SK-N-SH (cell line): ENCODE measurements at regions not wholly inside any gene's neighbourhood (a gene's known extent, or its start where the extent isn't known, plus 50 kb on each side); places are given as distances from the start of the nearest gene placed in this dataset.

Source experiments
- CTCF ChIA-PET: fragments of 300-600, 350-600 bp; formaldehyde crosslinking; extraction: SDS; loops from one replicate; lab custom pipeline; 2021; lab: Yijun Ruan, JAX
- POLR2A ChIA-PET: fragments of 350-600 bp; sonication (Branson Sonifier 250); formaldehyde crosslinking; extraction: SDS; loops from one replicate; lab custom pipeline; 2020; ENCODE audit warnings: antibody characterized with exemption, inconsistent platforms; lab: Yijun Ruan, JAX
- DNase-seq: peaks from one replicate; pipeline ENCODE4 v3.0.0; 2012
- H2AFZ ChIP-seq: fragments of 200-600 bp; sonication (generic); 2 replicates; pipeline ENCODE4 v1.8.1; 2016; ENCODE audit warnings: antibody characterized with exemption, mild to moderate bottlenecking, low read depth
- H3F3A ChIP-seq: fragments of 200-600 bp; sonication (generic); replicated peaks from 2 replicates; pipeline ENCODE3; 2016; ENCODE audit warnings: antibody characterized with exemption, mild to moderate bottlenecking; ENCODE audit not compliant: insufficient read depth
- H3K27ac ChIP-seq, 2 experiments: fragments of 200-500 bp in 1 of 2; fragments of 200-600 bp in 1 of 2; sonication (Bioruptor generic) in 1 of 2; sonication (generic), shearing (Covaris generic) in 1 of 2; 2 replicates each; pipeline versions ENCODE4 v1.5.1 to v1.6.1; 2014 to 2016; ENCODE audit warnings: low read depth in 2 of 2, inconsistent platforms in 1 of 2, low read length in 1 of 2, mild to moderate bottlenecking in 1 of 2, mixed read lengths in 1 of 2
- H3K27me3 ChIP-seq: fragments of 200-600 bp; sonication (generic), shearing (Covaris generic); 2 replicates; pipeline ENCODE4 v1.6.1; 2016; ENCODE audit warnings: mixed run types; ENCODE audit not compliant: insufficient read depth
- H3K36me3 ChIP-seq, 2 experiments: fragments of 200-500 bp in 1 of 2; fragments of 200-600 bp in 1 of 2; sonication (Bioruptor generic) in 1 of 2; sonication (generic) in 1 of 2; replicated peaks in 1 of 2; 2 replicates each; pipeline versions ENCODE3 to v1.5.1; 2014 to 2016; ENCODE audit warnings: low read length in 1 of 2, mild to moderate bottlenecking in 1 of 2; ENCODE audit not compliant: insufficient read depth in 2 of 2, control insufficient read depth in 1 of 2
- H3K4me1 ChIP-seq, 2 experiments: fragments of 200-500 bp in 1 of 2; fragments of 200-600 bp in 1 of 2; sonication (Bioruptor generic) in 1 of 2; sonication (generic), shearing (Covaris generic) in 1 of 2; 2 replicates each; pipeline versions ENCODE4 v1.5.1 to v1.6.1; 2014 to 2016; ENCODE audit warnings: low read depth in 1 of 2, low read length in 1 of 2, mixed run types in 1 of 2; ENCODE audit not compliant: insufficient read depth in 2 of 2, control insufficient read depth in 1 of 2
- H3K4me2 ChIP-seq: fragments of 200-600 bp; sonication (generic), shearing (Covaris generic); 2 replicates; pipeline ENCODE4 v1.6.1; 2017; ENCODE audit warnings: mixed run types
- H3K4me3 ChIP-seq, 2 experiments: fragments of 200-500 bp in 1 of 2; fragments of 200-600 bp in 1 of 2; sonication (Bioruptor generic) in 1 of 2; sonication (generic), shearing (Covaris generic) in 1 of 2; 2 replicates each; pipeline versions ENCODE4 v1.5.1 to v1.8.1; 2014 to 2016; ENCODE audit warnings: low read depth in 2 of 2, inconsistent platforms in 1 of 2, low read length in 1 of 2, mild to moderate bottlenecking in 1 of 2, mixed read lengths in 1 of 2, moderate library complexity in 1 of 2
- H3K79me2 ChIP-seq: fragments of 200-600 bp; sonication (generic); 2 replicates; pipeline ENCODE4 v1.8.1; 2017; ENCODE audit warnings: mild to moderate bottlenecking; ENCODE audit not compliant: insufficient read depth
- H3K9ac ChIP-seq: fragments of 200-600 bp; sonication (generic); 2 replicates; pipeline ENCODE4 v1.6.1; 2017; ENCODE audit warnings: mixed run types
- H3K9me2 ChIP-seq: fragments of 200-600 bp; sonication (generic); 2 replicates; pipeline ENCODE4 v1.6.1; 2017; ENCODE audit warnings: mixed run types
- H3K9me3 ChIP-seq: fragments of 200-600 bp; sonication (generic); 2 replicates; pipeline ENCODE4 v1.6.1; 2017; ENCODE audit warnings: mixed run types, mild to moderate bottlenecking, moderate library complexity
- H4K20me1 ChIP-seq: fragments of 200-600 bp; sonication (generic); 2 replicates; pipeline ENCODE4 v1.6.1; 2017; ENCODE audit warnings: mild to moderate bottlenecking, mixed run types; ENCODE audit not compliant: insufficient read depth
- CHD2 ChIP-seq: fragments of 150-350 bp; IDR thresholded peaks from 2 replicates; pipeline ENCODE4 v1.6.1; 2018; ENCODE audit warnings: low read length; ENCODE audit not compliant: partially characterized antibody
- EP300 ChIP-seq, 2 experiments: IDR thresholded peaks; 2 replicates each; pipeline versions ENCODE4 v1.4.0 to v1.6.1; 2012; ENCODE audit warnings: borderline replicate concordance in 1 of 2, low read depth in 1 of 2, low read length in 1 of 2
- EZH2phosphoT487 ChIP-seq: fragments of 200-600 bp; sonication (generic); IDR thresholded peaks from 2 replicates; pipeline ENCODE4 v1.6.1; 2017; ENCODE audit warnings: low read depth, mixed run types, mild to moderate bottlenecking, antibody characterized with exemption, moderate library complexity, borderline replicate concordance
- FOSL2 ChIP-seq: IDR thresholded peaks from 2 replicates; pipeline ENCODE4 v1.4.0; 2012; ENCODE audit warnings: low read depth, mild to moderate bottlenecking, moderate library complexity, borderline replicate concordance
- FOXM1 ChIP-seq: IDR thresholded peaks from 2 replicates; pipeline ENCODE4 v1.4.0; 2012; ENCODE audit warnings: low read depth, mild to moderate bottlenecking
- GABPA ChIP-seq: IDR thresholded peaks from 2 replicates; pipeline ENCODE4 v1.4.0; 2012; ENCODE audit warnings: low read depth, mild to moderate bottlenecking
- GATA2 ChIP-seq: sonication (generic); formaldehyde crosslinking; IDR thresholded peaks from 2 replicates; pipeline ENCODE4 v1.5.0; 2020; ENCODE audit warnings: mild to moderate bottlenecking, missing genetic modification reagents
- JUND ChIP-seq: IDR thresholded peaks from 2 replicates; pipeline ENCODE4 v1.4.0; 2012
- MEF2A ChIP-seq: IDR thresholded peaks from 2 replicates; pipeline ENCODE4 v1.4.0; 2012; ENCODE audit warnings: low read depth, borderline replicate concordance
- NFIC ChIP-seq: IDR thresholded peaks from 2 replicates; pipeline ENCODE4 v1.4.0; 2012; ENCODE audit warnings: borderline replicate concordance
- POLR2AphosphoS5 ChIP-seq: IDR thresholded peaks from 2 replicates; pipeline ENCODE4 v1.6.1; 2012; ENCODE audit warnings: low read depth, low read length
- RAD21 ChIP-seq: IDR thresholded peaks from 2 replicates; pipeline ENCODE4 v1.6.1; 2012; ENCODE audit warnings: mild to moderate bottlenecking, low read length
- RXRA ChIP-seq: IDR thresholded peaks from 2 replicates; pipeline ENCODE4 v1.4.0; 2012; ENCODE audit warnings: low read depth, mild to moderate bottlenecking, borderline replicate concordance
- SIN3A ChIP-seq: IDR thresholded peaks from 2 replicates; pipeline ENCODE4 v1.6.1; 2012; ENCODE audit warnings: low read depth, mild to moderate bottlenecking, low read length, moderate library complexity, borderline replicate concordance
- SMC3 ChIP-seq: IDR thresholded peaks from 2 replicates; pipeline ENCODE4 v1.6.1; 2012; ENCODE audit warnings: low read depth, low read length, improper control_type of control experiment
- TCF12 ChIP-seq: IDR thresholded peaks from 2 replicates; pipeline ENCODE4 v1.4.0; 2012
- WGBS: methylation state at CpG from one replicate; pipeline ENCODE4 v1.1.6; 2017; ENCODE audit warnings: low lambda C conversion rate; 5-methylcytosine and 5-hydroxymethylcytosine counted together
- TF ChIP-seq, protein P1 (sequence below): fragments of 200-600 bp; sonication (generic); IDR thresholded peaks from 2 replicates; pipeline ENCODE4 v1.6.1; 2017; ENCODE audit warnings: antibody characterized with exemption, mild to moderate bottlenecking, moderate library complexity
- TF ChIP-seq, protein P2 (sequence below): fragments of 150-350 bp; IDR thresholded peaks from 2 replicates; pipeline ENCODE4 v1.6.1; 2016; ENCODE audit warnings: mild to moderate bottlenecking, low read depth, low read length
- TF ChIP-seq, protein P3 (sequence below): IDR thresholded peaks from 2 replicates; pipeline ENCODE4 v1.4.0; 2012; ENCODE audit warnings: low read depth, borderline replicate concordance

DNA sequence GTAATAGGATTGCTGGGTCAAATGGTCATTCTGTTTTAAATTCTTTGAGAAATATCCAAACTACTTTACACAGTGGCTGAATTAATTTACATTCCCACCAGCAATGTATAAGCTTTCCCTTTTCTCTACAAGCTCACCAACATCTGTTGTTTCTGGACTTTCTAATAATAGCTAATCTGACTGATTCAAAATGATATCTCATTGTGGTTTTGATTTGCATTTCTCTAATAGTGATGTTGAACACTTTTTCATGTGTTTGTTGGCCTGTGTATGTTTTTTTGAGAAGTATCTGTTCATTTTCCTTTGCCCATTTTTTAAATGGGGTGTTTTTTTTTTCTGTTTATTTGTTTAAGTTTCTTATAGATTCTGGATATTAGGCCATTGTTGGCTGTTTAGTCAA is 659.0 kb upstream of the GNPDA2 start (continued):
- TF ChIP-seq EZH2phosphoT487 (no peak), JUND (no peak)
- TF ChIP-seq, all 33 proteins: peak for 0

DNA sequence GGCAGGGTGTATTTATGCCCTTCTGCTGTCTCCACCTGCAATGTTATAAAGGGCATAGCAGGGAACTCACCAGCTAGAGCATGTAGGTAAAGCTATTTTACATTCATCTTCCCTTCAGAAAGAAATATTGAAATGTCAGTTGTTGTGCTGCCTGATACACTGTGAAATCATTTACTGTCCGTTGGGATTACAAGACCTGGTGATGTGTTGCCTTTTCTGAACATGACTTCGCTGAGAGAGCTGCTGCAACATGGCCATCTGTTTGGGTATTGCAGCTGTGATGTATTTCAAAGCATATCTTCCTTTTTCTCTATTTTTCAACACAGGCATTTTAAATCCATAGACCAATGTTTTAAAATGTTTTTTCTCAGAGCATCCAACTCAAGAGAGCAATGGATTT is 644.1 kb upstream of the GNPDA2 start:
- WGBS, result 0% methylated on average over 2 of the region's 2 CpGs

More for the DNA sequence above, 644.1 kb upstream of the GNPDA2 start:
- H3K79me2 ChIP-seq, result no peaks in the 10 kb centered on the region
- H4K20me1 ChIP-seq, result no peaks in the 10 kb centered on the region
- no peaks in the 10 kb centered on the region for H3K4me1 ChIP-seq
- CTCF ChIA-PET, result no interaction called here
- TF ChIP-seq MEF2A (no peak), TCF12 (no peak), EP300 (IDR thresholded peaks at IDR 0.05; ENCODE audit: borderline replicate concordance in 1 of 2, low read depth in 1 of 2, low read length in 1 of 2) (no peak), RXRA (no peak), RAD21 (no peak), EZH2phosphoT487 (no peak), GATA2 (no peak), JUND (no peak), SIN3A (no peak), GABPA (no peak), FOSL2 (no peak), CHD2 (no peak), POLR2AphosphoS5 (no peak), FOXM1 (no peak), NFIC (no peak), SMC3 (no peak)
- TF ChIP-seq, protein P1, sequence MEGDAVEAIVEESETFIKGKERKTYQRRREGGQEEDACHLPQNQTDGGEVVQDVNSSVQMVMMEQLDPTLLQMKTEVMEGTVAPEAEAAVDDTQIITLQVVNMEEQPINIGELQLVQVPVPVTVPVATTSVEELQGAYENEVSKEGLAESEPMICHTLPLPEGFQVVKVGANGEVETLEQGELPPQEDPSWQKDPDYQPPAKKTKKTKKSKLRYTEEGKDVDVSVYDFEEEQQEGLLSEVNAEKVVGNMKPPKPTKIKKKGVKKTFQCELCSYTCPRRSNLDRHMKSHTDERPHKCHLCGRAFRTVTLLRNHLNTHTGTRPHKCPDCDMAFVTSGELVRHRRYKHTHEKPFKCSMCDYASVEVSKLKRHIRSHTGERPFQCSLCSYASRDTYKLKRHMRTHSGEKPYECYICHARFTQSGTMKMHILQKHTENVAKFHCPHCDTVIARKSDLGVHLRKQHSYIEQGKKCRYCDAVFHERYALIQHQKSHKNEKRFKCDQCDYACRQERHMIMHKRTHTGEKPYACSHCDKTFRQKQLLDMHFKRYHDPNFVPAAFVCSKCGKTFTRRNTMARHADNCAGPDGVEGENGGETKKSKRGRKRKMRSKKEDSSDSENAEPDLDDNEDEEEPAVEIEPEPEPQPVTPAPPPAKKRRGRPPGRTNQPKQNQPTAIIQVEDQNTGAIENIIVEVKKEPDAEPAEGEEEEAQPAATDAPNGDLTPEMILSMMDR, result no peak
- TF ChIP-seq, protein P2, sequence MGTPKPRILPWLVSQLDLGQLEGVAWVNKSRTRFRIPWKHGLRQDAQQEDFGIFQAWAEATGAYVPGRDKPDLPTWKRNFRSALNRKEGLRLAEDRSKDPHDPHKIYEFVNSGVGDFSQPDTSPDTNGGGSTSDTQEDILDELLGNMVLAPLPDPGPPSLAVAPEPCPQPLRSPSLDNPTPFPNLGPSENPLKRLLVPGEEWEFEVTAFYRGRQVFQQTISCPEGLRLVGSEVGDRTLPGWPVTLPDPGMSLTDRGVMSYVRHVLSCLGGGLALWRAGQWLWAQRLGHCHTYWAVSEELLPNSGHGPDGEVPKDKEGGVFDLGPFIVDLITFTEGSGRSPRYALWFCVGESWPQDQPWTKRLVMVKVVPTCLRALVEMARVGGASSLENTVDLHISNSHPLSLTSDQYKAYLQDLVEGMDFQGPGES, result no peak
- TF ChIP-seq, protein P3, sequence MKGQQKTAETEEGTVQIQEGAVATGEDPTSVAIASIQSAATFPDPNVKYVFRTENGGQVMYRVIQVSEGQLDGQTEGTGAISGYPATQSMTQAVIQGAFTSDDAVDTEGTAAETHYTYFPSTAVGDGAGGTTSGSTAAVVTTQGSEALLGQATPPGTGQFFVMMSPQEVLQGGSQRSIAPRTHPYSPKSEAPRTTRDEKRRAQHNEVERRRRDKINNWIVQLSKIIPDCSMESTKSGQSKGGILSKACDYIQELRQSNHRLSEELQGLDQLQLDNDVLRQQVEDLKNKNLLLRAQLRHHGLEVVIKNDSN, result no peak
- no peaks in the 10 kb centered on the region for H3F3A ChIP-seq
- H3K4me3 ChIP-seq, result no peak overlapping the region
- H3K9me3 ChIP-seq, result no peaks in the 10 kb centered on the region
- H2AFZ ChIP-seq, result no peak overlapping the region
- no peak overlapping the region for H3K27ac ChIP-seq
- no peaks in the 10 kb centered on the region for H3K9me2 ChIP-seq
- no peak for DNase-seq
- no peaks in the 10 kb centered on the region for H3K36me3 ChIP-seq
- H3K4me2 ChIP-seq, result no peak overlapping the region
- POLR2A ChIA-PET, result no interaction called here
- no peak overlapping the region for H3K9ac ChIP-seq
- H3K27me3 ChIP-seq, result no peaks in the 10 kb centered on the region
